GM23248 (cell line): ENCODE measurements at regions not wholly inside any gene's neighbourhood (a gene's known extent, or its start where the extent isn't known, plus 50 kb on each side); places are given as distances from the start of the nearest gene placed in this dataset.

Experiments used
- EZH2 ChIP-seq: fragments of 200-600 bp; sonication (generic); IDR thresholded peaks from 2 replicates; pipeline ENCODE4 v1.6.1; 2018; ENCODE audit warnings: antibody characterized with exemption, mild to moderate bottlenecking; ENCODE audit not compliant: insufficient read depth, poor library complexity, severe bottlenecking
- EZH2phosphoT487 ChIP-seq: fragments of 200-600 bp; sonication (generic); IDR thresholded peaks from 2 replicates; pipeline ENCODE4 v1.6.1; 2018; ENCODE audit warnings: antibody characterized with exemption, moderate library complexity, mild to moderate bottlenecking, low read depth; ENCODE audit not compliant: insufficient read depth

DNA sequence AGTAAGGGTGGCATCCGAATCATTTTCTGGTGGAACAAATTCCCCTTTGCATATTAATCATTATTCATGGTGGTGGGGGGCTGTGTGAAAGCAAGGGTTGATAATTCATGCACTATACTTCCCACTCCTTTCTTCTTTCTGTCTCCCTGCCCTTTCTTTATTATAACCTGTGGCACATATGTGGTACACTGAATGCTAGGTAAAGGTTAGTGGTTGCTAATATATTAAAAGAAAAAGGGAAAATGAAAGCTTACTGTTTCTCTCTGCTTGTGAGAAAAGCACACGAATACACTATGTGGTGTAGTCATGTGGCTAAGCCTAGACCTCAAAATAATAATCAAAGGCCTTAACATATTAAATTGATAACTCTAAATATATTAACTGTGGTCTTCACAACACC, 178.4 kb upstream of the RPS6KA3 start:
- TF ChIP-seq EZH2phosphoT487 (no peak), EZH2 (no peak)
